Gastrocnemius medialis (tissue), 4 donors: ENCODE measurements at regions not wholly inside any gene's neighbourhood (a gene's known extent, or its start where the extent isn't known, plus 50 kb on each side); places are given as distances from the start of the nearest gene placed in this dataset.

Experiments used
- ATAC-seq, 2 donors: fragments of 150-250 bp; one replicate each; pipeline ENCODE4 v1.9.1; 2016
- DNase-seq, 2 donors: peaks; one replicate each; pipeline ENCODE4 v3.0.0-alpha.2; 2019
- H3K27ac ChIP-seq, 4 donors: fragments of 200-600 bp; sonication (generic); 1 replicate in 1 of 4; 2 replicates in 3 of 4; pipeline ENCODE4 v1.5.1; 2016 to 2018; ENCODE audit warnings: mild to moderate bottlenecking in 2 of 4, moderate library complexity in 1 of 4
- H3K27me3 ChIP-seq, 3 donors: fragments of 200-600 bp; sonication (generic) in 2 of 3; 1 replicate in 1 of 3; 2 replicates in 2 of 3; pipeline versions ENCODE4 v1.5.1 to v1.6.0; 2016 to 2019; ENCODE audit warnings: mild to moderate bottlenecking in 1 of 3, moderate library complexity in 1 of 3
- H3K36me3 ChIP-seq, 2 donors: fragments of 200-600 bp; sonication (generic) in 1 of 2; one replicate each; pipeline ENCODE4 v1.5.1; 2017 to 2018
- H3K4me1 ChIP-seq, 2 donors: fragments of 200-600 bp; sonication (generic) in 1 of 2; one replicate each; pipeline ENCODE4 v1.5.1; 2016 to 2017; ENCODE audit warnings: mild to moderate bottlenecking in 2 of 2
- H3K4me3 ChIP-seq, 4 donors: fragments of 200-600 bp; sonication (generic) in 3 of 4; 1 replicate in 1 of 4; 2 replicates in 3 of 4; pipeline ENCODE4 v1.5.1; 2016 to 2019; ENCODE audit warnings: mild to moderate bottlenecking in 2 of 4
- H3K9me3 ChIP-seq, 3 donors: fragments of 200-600 bp; sonication (generic) in 2 of 3; 1 replicate in 1 of 3; 2 replicates in 2 of 3; pipeline ENCODE4 v1.5.1; 2016 to 2019
- POLR2A ChIP-seq, 2 donors: fragments of 450-650 bp; IDR thresholded peaks; one replicate each; pipeline ENCODE4 v1.6.1; 2017; ENCODE audit warnings: antibody characterized with exemption in 2 of 2, mild to moderate bottlenecking in 2 of 2, moderate library complexity in 2 of 2
- in situ Hi-C, 4 donors: fragments of 200-750 bp; cut with MboI; loops; one replicate each; pipeline versions ENCODE4 v1.15.0 to v1.8.0; 2017; ENCODE audit warnings: low sequenced_read_pairs in 4 of 4
- intact Hi-C: fragments of 100-400 bp; cut with DNase I; formaldehyde crosslinking; loops from one replicate; pipeline ENCODE4 v1.15.1; 2023; ENCODE audit warnings: low total_unique reads
- TF ChIP-seq, protein P1 (sequence below), 5 experiments: fragments of 450-650 bp in 3 of 5; fragments of 200-600 bp in 2 of 5; sonication (generic) in 2 of 5; IDR thresholded peaks in 4 of 5; conservative IDR thresholded peaks in 1 of 5; 1 replicate in 4 of 5; 2 replicates in 1 of 5; pipeline ENCODE4 v1.5.1; 2016 to 2019; ENCODE audit warnings: antibody characterized with exemption in 5 of 5, mild to moderate bottlenecking in 3 of 5, moderate library complexity in 3 of 5

DNA sequence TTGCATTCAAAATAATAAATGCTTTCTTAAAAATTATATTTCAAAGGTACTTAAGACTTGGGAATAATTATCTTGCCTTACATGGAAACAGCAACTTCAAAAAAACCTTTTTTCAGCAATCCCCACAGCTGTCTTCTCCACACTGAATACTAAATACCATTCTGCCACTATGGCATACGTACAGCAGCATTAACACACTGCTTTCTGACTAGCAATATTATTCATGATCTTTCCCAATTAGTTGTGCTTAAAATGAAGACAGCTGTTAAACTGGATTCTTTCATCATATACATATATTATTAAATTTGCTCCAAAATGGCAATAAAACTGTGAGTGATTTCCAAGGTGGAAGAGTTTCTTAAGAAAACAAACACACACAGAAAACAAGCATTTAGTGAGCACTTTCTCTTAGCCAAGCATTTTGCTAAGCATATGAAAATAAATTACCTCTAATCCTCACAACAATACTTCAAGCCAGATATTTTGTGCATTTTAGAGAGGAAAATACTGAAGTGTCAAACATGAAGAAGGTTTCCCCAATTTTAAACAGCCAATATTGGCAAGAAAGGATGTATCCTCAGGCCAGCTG is 609.5 kb downstream of the SLITRK1 start:
- ATAC-seq (no peak), DNase-seq (no peak)
- in situ Hi-C loops = no loop called here
- Histone ChIP-seq H3K9me3 (no peaks in the 10 kb centered on the region), H3K27ac (no peak overlapping the region), H3K4me3 (no peak overlapping the region), H3K36me3 (no peaks in the 10 kb centered on the region), H3K4me1 (no peaks in the 10 kb centered on the region), H3K27me3 (no peaks in the 10 kb centered on the region)
- intact Hi-C loops = no loop called here
- TF ChIP-seq POLR2A (IDR thresholded peaks at IDR 0.05) = no peak
- TF ChIP-seq, protein P1, sequence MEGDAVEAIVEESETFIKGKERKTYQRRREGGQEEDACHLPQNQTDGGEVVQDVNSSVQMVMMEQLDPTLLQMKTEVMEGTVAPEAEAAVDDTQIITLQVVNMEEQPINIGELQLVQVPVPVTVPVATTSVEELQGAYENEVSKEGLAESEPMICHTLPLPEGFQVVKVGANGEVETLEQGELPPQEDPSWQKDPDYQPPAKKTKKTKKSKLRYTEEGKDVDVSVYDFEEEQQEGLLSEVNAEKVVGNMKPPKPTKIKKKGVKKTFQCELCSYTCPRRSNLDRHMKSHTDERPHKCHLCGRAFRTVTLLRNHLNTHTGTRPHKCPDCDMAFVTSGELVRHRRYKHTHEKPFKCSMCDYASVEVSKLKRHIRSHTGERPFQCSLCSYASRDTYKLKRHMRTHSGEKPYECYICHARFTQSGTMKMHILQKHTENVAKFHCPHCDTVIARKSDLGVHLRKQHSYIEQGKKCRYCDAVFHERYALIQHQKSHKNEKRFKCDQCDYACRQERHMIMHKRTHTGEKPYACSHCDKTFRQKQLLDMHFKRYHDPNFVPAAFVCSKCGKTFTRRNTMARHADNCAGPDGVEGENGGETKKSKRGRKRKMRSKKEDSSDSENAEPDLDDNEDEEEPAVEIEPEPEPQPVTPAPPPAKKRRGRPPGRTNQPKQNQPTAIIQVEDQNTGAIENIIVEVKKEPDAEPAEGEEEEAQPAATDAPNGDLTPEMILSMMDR (IDR thresholded peaks at IDR 0.05 in 4 of 5, conservative IDR thresholded peaks at IDR 0.05 in 1 of 5) = no peak

DNA sequence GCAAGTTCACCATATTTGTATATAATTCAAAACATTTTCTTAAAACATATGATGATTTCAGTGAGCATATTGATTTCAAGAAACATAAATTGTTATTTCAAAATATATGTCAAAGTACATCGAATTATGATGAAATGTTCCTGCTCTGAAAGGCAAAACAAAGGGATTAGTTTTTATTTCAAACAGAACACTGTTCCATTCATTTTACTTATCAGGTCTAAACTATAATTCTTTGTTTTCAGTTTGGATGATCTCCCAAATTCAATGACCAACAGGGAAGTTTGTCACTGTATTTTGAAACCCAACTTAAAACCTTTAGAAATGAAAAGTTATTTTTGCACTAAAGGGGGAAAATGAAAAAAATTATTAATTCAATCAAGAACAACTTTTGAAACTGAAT is 610.2 kb downstream of the SLITRK1 start:
- Histone ChIP-seq H3K27me3 (no peaks in the 10 kb centered on the region), H3K4me1 (no peaks in the 10 kb centered on the region), H3K27ac (no peak overlapping the region), H3K36me3 (no peaks in the 10 kb centered on the region), H3K9me3 (no peaks in the 10 kb centered on the region), H3K4me3 (no peak overlapping the region)
- in situ Hi-C loops = no loop called here
- DNase-seq = no peak
- no peak for ATAC-seq
- intact Hi-C loops = no loop called here
- TF ChIP-seq, protein P1 (IDR thresholded peaks at IDR 0.05 in 4 of 5, conservative IDR thresholded peaks at IDR 0.05 in 1 of 5) = no peak
- no peak for TF ChIP-seq POLR2A (IDR thresholded peaks at IDR 0.05)

DNA sequence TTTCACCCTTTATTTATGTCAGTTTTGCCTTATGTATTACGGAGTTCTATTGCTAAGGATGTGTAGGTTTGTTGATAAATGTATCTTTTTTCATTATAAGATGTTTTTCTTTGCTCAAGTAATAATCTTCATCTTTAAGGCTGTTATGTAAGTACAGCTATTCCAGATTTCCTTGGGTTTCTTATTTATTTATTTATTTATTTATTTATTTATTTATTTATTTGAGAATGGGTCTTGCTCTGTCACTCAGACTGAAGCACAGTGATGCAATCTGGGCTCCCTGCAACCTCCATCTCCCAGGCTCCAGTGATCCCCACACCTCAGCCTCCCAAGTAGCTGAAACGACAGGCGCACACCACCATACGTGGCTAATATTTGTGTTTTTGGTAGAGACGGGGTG is 617.0 kb downstream of the SLITRK1 start:
- TF ChIP-seq, protein P1 (IDR thresholded peaks at IDR 0.05 in 4 of 5, conservative IDR thresholded peaks at IDR 0.05 in 1 of 5) = no peak
- TF ChIP-seq POLR2A (IDR thresholded peaks at IDR 0.05) = no peak
- intact Hi-C loops (no loop called here), in situ Hi-C loops (no loop called here)

DNA sequence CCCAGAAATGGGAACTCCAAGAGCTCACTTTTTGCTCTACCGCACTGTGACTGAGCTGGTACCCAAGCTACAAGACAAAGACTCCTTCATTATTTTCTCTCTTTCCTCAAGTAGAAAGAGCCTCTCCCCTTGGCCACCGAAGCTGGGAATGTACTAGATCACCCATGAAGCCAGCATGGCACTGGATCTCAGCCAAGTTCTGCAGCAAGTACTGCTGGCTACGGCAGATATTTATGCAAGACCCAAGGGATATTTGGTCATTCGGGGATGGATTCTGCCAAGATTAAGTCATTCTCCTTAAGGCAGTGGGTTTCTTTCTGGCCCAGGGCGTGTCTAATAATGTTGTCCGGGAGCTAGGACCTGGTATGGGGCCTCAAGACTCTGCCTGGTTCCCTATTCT is 633.5 kb downstream of the SLITRK1 start:
- no peak for ATAC-seq
- in situ Hi-C loops (no loop called here), intact Hi-C loops (no loop called here)
- DNase-seq = no peak
- H3K9me3 ChIP-seq = no peaks in the 10 kb centered on the region
- TF ChIP-seq, protein P1 (IDR thresholded peaks at IDR 0.05 in 4 of 5, conservative IDR thresholded peaks at IDR 0.05 in 1 of 5) = no peak
- TF ChIP-seq POLR2A (IDR thresholded peaks at IDR 0.05) = no peak
- no peak overlapping the region for H3K4me3 ChIP-seq
- H3K36me3 ChIP-seq = no peaks in the 10 kb centered on the region
- H3K27ac ChIP-seq = no peak overlapping the region
- H3K4me1 ChIP-seq = no peaks in the 10 kb centered on the region
- H3K27me3 ChIP-seq = no peaks in the 10 kb centered on the region

More for the DNA sequence above, 617.0 kb downstream of the SLITRK1 start:
- Histone ChIP-seq H3K4me1 (no peaks in the 10 kb centered on the region), H3K4me3 (no peak overlapping the region), H3K27me3 (no peaks in the 10 kb centered on the region), H3K9me3 (no peaks in the 10 kb centered on the region), H3K27ac (no peak overlapping the region), H3K36me3 (no peaks in the 10 kb centered on the region)
- ATAC-seq = no peak
- no peak for DNase-seq

DNA sequence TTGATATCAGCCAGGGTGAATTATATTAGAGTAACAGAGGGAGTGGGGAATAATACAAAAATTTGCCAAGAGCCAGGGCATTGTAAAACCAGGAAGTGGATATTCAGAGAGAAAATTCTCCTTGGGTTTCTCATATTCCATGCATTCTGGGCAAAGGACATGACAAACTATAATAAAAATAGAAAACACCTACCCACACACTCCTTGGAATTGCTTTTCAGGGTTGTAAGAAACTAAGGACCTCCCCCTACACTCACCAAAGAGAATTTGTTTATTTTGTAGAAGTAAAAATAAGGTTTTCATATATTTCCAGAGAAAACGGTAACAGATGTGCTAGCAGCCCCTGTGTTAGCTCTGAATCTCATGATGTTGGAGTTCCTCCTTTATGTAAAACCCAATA is 649.6 kb downstream of the SLITRK1 start:
- H3K9me3 ChIP-seq = no peaks in the 10 kb centered on the region
- no peaks in the 10 kb centered on the region for H3K27me3 ChIP-seq
- TF ChIP-seq, protein P1 (IDR thresholded peaks at IDR 0.05 in 4 of 5, conservative IDR thresholded peaks at IDR 0.05 in 1 of 5) = no peak
- no peak for TF ChIP-seq POLR2A (IDR thresholded peaks at IDR 0.05)
- in situ Hi-C loops (no loop called here), intact Hi-C loops (no loop called here)
- no peaks in the 10 kb centered on the region for H3K36me3 ChIP-seq
- no peak overlapping the region for H3K4me3 ChIP-seq
- no peak overlapping the region for H3K27ac ChIP-seq
- DNase-seq (no peak), ATAC-seq (no peak)
- H3K4me1 ChIP-seq = no peaks in the 10 kb centered on the region
